HG03575 (cell line): ENCODE measurements at regions not wholly inside any gene's neighbourhood (a gene's known extent, or its start where the extent isn't known, plus 50 kb on each side); places are given as distances from the start of the nearest gene placed in this dataset.
"Not testable (repeated sequence)": the region's sequence is repeated elsewhere in the genome, so short reads cannot be mapped to it uniquely, and the experiment has no call there.

Experiments
- ATAC-seq: cut with Tn5 transposase; IDR thresholded peaks from one replicate; pipeline ENCODE4 v1.9.1; 2021; ENCODE audit not compliant: unreplicated experiment, insufficient number of reproducible peaks, low FRiP score; ENCODE audit errors: extremely low read depth

DNA sequence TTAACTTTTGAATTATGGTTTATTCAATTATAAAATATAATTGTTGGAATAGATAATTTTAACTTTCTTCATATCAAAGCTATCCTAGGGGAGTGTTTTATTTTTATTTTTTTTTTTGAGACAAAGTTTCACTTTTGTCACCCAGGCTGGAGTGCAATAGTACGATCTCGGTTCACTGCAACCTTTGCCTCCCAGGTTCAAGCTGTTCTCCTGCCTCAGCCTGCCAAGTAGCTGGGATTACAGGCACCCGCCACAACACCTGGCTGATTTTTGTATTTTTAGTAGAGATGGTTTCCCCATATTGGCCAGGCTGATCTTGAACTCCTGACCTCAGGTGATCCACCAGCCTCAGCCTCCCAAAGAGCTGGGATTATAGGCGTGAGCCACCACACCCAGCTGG is 489.0 kb upstream of the GRIN3A start:
- ATAC-seq, result not testable (repeated sequence)

GRCh38 chr9:102225841-102226441 is 487.5 kb upstream of the GRIN3A start:
- no peak for ATAC-seq

GRCh38 chr9:102223320-102224136 is 485.1 kb upstream of the GRIN3A start:
- not testable (repeated sequence) for ATAC-seq

- ATAC-seq, result no peak
These were observed 470.7 kb upstream of the GRIN3A start for GRCh38 chr9:102209176-102209575.

GRCh38 chr9:102206432-102206831 is 468.0 kb upstream of the GRIN3A start:
- ATAC-seq, result no peak

DNA sequence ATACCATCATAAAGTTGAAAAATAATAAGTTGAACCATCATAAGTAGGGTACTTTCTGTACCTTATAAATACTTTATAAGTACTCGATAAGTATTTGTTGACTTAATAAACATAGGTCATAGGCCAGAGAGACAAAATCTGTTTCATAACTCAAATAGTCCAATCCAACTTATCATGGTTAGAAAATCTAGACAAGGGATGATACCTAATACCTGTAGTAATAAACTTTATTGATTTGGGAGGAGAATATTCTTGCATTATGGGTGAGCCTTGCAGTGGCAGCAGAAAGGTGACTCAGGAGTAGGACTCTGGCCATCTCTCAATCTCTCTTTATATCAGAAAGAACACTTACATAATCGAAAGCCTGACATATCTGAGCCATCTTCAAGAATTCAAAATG is 466.8 kb upstream of the GRIN3A start:
- ATAC-seq, result no peak

- ATAC-seq, result no peak
These were observed 463.7 kb upstream of the GRIN3A start for GRCh38 chr9:102202126-102202525.

GRCh38 chr9:102185962-102186361 is 447.5 kb upstream of the GRIN3A start:
- ATAC-seq, result no peak

DNA sequence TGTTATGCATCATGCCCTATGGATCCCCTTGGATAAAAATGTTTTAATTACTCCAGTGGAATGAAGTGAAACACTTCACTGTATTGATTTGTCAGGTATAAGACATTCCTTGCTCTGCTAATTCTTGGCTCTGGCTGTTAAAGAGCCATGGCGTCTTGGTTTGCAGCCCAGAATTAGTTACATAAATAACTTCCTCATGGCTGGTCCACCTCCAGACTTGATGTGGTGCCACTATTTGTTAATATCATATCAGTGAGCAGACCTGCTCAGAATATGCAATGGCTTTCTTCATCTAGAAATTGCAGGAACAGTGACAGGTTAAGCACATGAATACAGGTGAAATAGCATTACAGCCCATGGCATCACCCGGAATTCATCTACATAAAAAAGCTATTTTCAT is 446.9 kb upstream of the GRIN3A start:
- no peak for ATAC-seq

DNA sequence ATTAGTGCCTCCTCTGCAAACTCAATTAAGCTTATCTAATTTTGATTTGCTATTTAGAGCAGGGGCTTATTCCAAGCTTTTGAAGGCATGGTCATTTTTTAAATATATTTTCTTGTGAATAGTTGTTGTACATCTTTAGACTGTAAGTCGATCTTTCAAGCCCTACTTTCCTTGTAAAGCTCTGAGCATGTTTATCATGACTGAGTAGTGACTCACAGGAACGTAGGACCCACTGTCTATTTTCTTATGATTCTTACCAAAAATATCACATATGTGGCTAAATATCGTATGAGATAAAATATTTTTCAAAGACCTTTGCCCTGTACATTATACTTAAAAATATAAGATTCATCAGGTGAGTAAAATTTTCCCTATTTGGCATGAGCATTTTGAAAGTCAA is 440.4 kb upstream of the GRIN3A start:
- ATAC-seq, result no peak

- not testable (repeated sequence) for ATAC-seq
These were observed 435.8 kb upstream of the GRIN3A start for GRCh38 chr9:102174202-102174601.

- no peak for ATAC-seq
These were observed 425.8 kb upstream of the GRIN3A start for GRCh38 chr9:102164247-102164646.

DNA sequence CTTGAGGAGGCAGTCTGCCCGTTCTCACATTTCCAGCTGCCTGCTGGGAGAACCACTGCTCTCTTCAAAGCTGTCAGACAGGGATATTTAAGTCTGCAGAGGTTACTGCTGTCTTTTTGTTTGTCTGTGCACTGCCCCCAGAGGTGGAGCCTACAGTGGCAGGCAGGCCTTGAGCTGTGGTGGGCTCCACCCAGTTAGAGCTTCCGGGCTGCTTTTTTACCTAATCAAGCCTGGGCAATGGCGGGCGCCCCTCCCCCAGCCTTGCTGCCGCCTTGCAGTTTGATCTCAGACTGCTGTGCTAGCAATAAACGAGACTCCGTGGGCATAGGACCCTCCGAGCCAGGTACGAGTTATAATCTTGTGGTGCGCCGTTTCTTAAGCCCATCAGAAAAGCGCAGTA is 414.6 kb upstream of the GRIN3A start:
- ATAC-seq, result not testable (repeated sequence)

DNA sequence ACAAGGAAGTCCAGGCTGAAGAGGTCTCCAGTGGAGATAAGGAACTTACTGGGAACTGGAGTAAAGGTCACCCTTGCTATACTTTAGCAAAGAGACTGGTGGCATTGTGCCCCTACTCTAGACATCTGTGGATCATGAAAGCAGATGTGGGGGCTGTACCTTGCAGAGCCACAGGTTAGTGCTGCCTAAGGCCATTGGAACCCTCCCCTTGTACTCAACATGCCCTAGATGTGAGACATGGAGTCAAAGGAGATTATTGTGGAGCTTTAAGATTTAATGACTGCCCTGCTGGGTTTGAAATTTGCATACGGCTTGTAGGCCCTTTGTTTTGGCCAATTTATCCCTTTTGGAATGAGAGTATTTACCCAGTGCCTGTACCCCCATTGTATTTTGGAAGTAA is 397.3 kb upstream of the GRIN3A start:
- no peak for ATAC-seq

- ATAC-seq, result no peak
These were observed 386.0 kb upstream of the GRIN3A start for GRCh38 chr9:102124465-102124864.

DNA sequence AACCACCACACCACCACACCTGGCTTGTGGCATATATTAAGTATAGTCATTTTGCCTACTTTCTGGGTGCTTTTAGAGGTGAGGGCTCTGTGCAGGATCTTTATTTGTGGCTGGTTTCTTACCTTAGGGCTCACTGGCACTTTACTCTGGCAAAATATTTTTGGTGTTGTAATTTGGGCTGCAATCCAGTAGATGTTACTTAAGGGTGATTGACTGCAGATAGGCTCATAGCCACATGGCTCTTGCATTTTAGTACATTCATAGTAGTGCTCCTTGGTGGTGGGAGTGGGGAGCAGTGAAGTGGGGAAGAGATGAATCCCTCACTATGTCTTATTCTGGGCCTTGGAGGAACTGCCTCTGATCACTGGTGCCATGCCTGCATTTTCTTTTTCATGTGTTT is 376.1 kb upstream of the GRIN3A start:
- ATAC-seq, result no peak

DNA sequence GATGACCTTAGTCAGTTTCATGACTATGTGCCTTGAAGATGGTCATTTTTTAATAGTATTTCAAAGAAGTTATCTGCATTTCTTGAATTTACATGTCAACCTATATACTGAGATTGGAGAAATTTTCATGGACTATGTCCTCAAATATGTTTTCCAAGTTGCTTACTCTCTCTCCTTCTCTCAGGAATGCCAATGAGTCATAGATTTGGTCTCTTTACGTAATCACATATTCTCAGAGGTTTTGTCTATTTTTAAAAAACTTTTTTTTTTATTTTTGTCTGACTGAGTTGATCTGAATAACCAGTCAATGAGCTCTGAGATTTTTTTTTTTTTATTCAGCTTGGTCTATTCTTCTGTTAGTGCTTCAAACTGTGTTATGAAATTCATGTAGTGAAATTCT is 374.7 kb upstream of the GRIN3A start:
- no peak for ATAC-seq

GRCh38 chr9:102106439-102106838 is 368.0 kb upstream of the GRIN3A start:
- no peak for ATAC-seq

DNA sequence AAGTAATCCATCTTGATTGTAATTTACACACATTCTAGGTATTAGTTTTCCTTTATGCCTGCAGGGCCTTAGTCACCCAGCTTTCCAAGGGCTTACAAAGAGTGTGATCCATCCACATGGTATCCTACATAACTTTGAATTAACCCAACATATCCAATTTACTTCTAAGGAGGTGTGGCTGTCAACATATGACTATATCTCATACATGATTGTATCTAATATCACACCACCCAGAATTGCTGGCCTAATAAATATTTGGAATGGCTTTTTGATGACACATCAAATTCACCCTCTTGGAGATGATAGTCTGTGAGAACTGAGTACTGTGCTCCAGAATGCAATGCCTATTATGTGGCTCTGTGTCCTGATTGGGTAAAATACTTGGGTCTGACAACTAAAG is 363.3 kb upstream of the GRIN3A start:
- no peak for ATAC-seq

DNA sequence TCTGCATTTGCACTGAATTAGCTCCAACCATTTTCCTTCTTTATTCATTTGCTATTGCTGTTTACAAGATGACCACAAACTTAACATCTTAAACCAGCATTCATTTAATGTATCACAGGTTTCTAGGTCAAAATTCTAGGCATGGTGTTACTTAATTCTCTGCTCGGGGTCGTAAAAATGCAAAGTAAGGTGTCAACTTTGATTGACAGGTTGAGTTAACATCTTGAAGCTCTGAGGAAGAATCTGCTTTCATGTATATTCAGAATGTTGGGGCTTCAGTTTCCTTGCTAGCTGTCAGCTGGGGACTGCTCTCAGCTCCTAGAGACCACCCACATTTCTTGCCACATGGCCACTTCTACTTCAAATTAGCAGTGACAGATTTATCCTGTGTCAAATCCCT is 348.7 kb upstream of the GRIN3A start:
- no peak for ATAC-seq

GRCh38 chr9:102085548-102085947 is 347.1 kb upstream of the GRIN3A start:
- no peak for ATAC-seq
